Stimulated activated naive B cell treated with anti-CD40 and anti-IgM and Interleukin-4, amounts not matched to agents 10 μg/mL and 1 μg/mL and 100 μg/mL, for 72 hours (primary cell): ENCODE measurements at regions not wholly inside any gene's neighbourhood (a gene's known extent, or its start where the extent isn't known, plus 50 kb on each side); places are given as distances from the start of the nearest gene placed in this dataset.

ENCODE experiments used
- ATAC-seq, 2 donors: fragments of 150-1000 bp; cut with Tn5 transposase; replicated peaks; 2 replicates each; pipeline ENCODE4 v1.10.0; 2021; ENCODE audit warnings: moderate library complexity in 1 of 2
- DNase-seq: peaks from one replicate; pipeline ENCODE4 v3.0.0; 2021
- H3K27ac Mint-ChIP-seq: one replicate; pipeline ENCODE4 v1.8.0; 2022; ENCODE audit warnings: mild to moderate bottlenecking, mixed read lengths
- H3K27me3 Mint-ChIP-seq, 2 donors: one replicate each; pipeline ENCODE4 v1.8.0; 2022; ENCODE audit warnings: mixed read lengths in 2 of 2
- H3K36me3 Mint-ChIP-seq, 2 donors: one replicate each; pipeline ENCODE4 v1.8.0; 2022; ENCODE audit warnings: mixed read lengths in 2 of 2, mild to moderate bottlenecking in 1 of 2
- H3K4me1 Mint-ChIP-seq, 2 donors: one replicate each; pipeline ENCODE4 v1.8.0; 2022; ENCODE audit warnings: mixed read lengths in 2 of 2, mild to moderate bottlenecking in 1 of 2
- H3K4me3 Mint-ChIP-seq, 2 donors: one replicate each; pipeline ENCODE4 v1.8.0; 2022; ENCODE audit warnings: mild to moderate bottlenecking in 2 of 2, mixed read lengths in 2 of 2, moderate library complexity in 1 of 2
- H3K9me3 Mint-ChIP-seq, 2 donors: one replicate each; pipeline ENCODE4 v1.8.0; 2022; ENCODE audit warnings: mixed read lengths in 2 of 2, mild to moderate bottlenecking in 1 of 2

DNA sequence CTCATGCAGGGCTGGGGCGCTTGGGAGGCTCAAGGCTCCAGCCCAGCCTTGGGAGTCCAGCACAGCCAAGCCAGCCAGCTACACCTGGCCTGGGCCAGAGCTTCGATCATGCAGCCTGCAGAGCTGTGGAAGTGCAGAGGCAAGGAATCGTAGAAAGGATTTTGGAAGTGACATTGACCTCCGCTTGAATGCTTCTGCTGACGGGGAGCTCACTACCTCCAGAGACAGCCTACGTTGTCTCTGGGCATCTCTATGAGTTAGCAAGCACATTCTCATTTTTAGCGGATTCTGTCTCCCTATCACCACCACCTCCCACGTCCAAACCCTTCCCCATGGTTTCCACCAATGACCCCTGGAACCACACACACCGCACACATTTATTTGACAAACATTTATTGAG lies 88.5 kb downstream of the MICALL2 start:
- no peak for DNase-seq
- Mint-ChIP-seq H3K4me1 (peaks cover 7 to 11% of the 10 kb centered on the region in 2 donors), H3K9me3 (peaks cover 3 to 5% of the 10 kb centered on the region in 2 donors), H3K27ac (no peak overlapping the region), H3K4me3 (no peak overlapping the region), H3K27me3 (peaks cover 59 to 80% of the 10 kb centered on the region in 2 donors), H3K36me3 (no peaks in the 10 kb centered on the region)
- no peak for ATAC-seq

DNA sequence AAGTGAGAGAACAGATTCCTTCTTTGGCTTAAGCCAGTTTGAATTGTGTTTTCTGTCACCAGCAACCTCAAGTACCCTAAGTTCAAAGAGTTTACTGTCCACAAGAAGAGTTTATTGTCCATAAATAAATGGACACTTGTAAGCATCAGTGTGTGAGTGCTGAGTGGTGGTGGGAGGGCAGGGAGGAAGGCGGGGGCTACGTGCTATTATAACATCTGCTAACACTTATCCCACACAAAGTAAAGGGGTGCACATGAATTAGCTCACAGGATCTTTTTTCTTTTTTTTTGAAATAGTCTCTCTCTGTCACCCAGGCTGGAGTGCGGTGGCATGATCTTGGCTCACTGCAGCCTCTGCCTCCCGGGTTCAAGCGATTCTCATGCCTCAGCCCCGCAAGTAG lies 87.2 kb downstream of the MICALL2 start:
- DNase-seq (no peak), ATAC-seq (no peak)
- H3K36me3 Mint-ChIP-seq = no peaks in the 10 kb centered on the region
- H3K4me3 Mint-ChIP-seq = no peak overlapping the region
- H3K4me1 Mint-ChIP-seq = peaks cover 3 to 8% of the 10 kb centered on the region in 2 donors
- peaks cover 53 to 78% of the 10 kb centered on the region in 2 donors for H3K27me3 Mint-ChIP-seq
- no peak overlapping the region for H3K27ac Mint-ChIP-seq
- H3K9me3 Mint-ChIP-seq = no peaks in the 10 kb centered on the region

DNA sequence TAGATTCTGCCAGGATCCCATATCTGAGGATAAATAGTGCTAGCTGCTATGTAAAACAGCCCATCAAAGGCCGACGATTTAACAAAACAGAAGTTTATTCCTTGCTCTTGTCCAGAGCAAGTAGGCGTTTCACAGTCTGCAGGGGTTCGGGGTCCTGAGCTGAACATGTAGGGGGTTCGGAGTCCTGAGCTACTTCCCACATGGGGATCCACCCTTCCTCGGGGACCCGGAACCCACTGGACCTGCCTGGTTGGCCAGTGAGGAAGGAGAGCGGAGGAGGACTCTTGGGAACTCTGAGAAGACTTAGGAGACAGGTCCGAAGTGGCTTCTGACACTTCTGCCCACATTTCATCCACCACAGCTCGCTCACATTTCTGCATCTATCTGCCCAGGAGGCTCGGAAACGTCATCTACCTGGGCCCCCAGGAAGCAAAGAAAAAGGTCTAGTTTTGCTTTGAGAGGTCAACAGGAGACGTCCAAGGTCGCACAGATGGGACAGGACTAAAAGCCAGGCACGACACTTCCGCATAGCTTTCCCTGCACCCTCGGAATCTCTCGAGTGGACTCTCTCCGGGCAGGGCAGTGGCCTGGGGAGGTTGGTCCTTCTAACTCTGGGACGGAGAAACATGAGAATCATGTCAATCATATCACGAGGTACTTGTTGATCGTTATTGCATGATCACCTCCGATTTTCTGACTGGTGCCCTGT lies 86.4 kb downstream of the MICALL2 start:
- H3K27ac Mint-ChIP-seq = no peak overlapping the region
- no peaks in the 10 kb centered on the region for H3K36me3 Mint-ChIP-seq
- H3K4me1 Mint-ChIP-seq = peaks cover 0 to 1% of the 10 kb centered on the region in 2 donors
- ATAC-seq = no peak
- no peak overlapping the region for H3K4me3 Mint-ChIP-seq
- peaks cover 46 to 71% of the 10 kb centered on the region in 2 donors for H3K27me3 Mint-ChIP-seq
- H3K9me3 Mint-ChIP-seq = no peaks in the 10 kb centered on the region
- DNase-seq = no peak

DNA sequence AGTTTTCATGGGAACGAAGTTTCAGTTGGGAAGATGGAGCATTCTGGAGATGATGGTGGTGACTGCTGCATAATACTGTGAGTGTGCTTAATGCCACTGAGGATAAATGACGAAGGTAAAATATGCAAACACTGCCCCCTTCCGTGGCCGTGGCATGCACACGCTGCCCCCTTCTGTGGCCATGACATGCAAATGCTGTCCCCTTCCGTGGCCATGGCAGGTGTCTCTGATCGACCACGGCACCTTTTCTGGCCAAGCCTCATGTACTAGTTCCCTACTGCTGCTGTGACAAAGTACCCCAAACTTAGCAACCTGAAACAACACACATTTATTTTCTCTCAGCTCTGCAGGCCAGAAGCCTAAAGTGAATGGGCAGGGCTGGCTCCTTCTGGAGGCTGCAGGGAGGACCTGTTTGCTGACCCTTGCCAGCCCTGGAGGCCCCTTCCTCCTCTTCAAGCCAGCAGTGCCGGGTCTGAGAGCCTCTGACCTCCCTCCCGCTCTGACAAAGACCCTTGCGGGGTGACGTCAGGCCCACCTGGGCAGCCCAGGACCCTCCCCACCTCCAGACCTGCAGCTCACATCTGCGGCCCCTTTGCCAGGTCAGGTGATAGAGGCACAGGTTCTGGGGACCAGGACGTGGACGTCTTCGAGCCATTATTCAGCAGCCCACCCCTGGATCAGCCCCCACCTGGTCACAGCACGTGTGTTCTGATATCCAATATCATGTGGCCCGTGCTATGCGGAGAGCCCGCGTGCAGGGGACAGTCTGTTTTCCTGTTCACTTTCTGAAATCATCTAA lies 82.0 kb downstream of the MICALL2 start:
- DNase-seq (no peak), ATAC-seq (no peak)
- no peaks in the 10 kb centered on the region for H3K9me3 Mint-ChIP-seq
- H3K4me3 Mint-ChIP-seq = no peak overlapping the region
- no peaks in the 10 kb centered on the region for H3K36me3 Mint-ChIP-seq
- H3K4me1 Mint-ChIP-seq = no peaks in the 10 kb centered on the region
- no peak overlapping the region for H3K27ac Mint-ChIP-seq
- H3K27me3 Mint-ChIP-seq = peaks cover 13 to 34% of the 10 kb centered on the region in 2 donors

DNA sequence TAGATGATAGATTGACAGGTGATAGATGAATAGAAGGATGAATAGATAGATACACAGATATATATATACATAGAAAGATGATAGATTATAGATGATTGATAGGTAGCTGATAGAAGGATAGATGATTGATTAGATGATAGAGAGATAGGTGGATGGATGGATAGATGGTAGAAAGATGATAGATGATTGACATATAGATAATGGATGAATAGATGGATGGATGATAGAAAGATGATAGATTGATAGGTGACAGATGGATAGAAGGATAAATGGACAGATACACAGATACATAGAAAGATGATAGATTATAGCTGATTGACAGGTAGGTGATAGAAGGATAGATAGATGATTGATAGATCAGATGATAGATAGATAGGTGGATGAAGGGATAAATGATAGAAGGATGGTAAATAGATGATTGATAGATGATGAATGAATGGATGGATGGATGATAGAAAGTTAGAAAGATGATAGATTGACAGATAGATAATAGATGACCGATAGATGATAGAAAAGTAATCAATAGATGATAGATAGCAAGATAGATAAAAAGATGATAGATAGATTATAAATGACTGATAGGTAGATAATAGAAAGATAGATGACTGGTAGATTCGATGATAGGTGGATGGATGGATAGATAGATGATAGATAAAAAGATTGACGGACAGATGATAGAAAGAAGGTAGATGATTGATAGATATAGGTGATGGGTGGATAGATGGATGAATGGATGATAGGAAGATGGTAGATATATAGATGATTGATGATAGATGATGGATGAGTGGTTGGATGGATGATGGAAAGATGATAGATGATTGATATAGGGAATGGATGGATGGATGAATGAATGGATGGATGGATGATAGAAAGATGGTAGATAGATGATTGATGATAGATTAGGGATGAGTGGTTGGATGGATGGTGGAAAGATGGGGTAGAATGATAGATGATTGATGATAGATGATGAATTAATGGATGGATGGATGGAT lies 80.4 kb downstream of the MICALL2 start:
- Mint-ChIP-seq H3K4me1 (no peaks in the 10 kb centered on the region), H3K36me3 (no peaks in the 10 kb centered on the region), H3K27me3 (peaks cover 9 to 18% of the 10 kb centered on the region in 2 donors), H3K27ac (no peak overlapping the region), H3K4me3 (no peak overlapping the region), H3K9me3 (peaks cover 0 to 1% of the 10 kb centered on the region in 2 donors)
- DNase-seq (no peak), ATAC-seq (no peak)

DNA sequence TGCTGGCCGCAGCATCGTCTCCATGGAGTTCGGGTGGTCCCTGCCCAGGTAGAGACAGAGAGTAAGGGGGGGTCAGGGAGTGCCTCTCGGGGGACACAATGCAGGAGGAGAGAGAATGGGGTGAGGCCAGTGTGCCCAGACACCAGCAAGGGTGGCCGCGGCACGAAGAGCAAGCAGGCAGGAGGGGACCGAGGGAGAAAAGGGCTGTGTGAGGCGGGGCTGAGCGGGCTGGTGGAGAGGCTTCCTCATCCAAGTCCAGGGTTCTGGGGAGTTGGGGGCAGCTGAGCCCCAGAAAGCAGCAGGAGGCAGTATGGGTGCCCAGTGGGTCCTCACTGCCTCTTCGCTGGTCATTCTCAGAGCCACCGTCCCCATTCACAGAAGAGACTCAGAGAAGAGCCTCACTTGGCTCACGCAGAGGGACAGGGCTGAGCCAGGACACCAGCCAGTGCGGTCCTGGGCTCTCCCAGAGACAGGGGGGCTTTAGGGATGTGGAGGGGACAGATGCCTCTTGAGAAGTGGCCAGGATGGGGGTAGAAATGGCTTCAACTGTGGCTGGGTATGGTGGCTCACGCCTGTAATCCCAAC lies 78.9 kb downstream of the MICALL2 start:
- DNase-seq = no peak
- Mint-ChIP-seq H3K9me3 (peaks cover 5 to 6% of the 10 kb centered on the region in 2 donors), H3K36me3 (peaks cover 3 to 5% of the 10 kb centered on the region in 2 donors)

DNA sequence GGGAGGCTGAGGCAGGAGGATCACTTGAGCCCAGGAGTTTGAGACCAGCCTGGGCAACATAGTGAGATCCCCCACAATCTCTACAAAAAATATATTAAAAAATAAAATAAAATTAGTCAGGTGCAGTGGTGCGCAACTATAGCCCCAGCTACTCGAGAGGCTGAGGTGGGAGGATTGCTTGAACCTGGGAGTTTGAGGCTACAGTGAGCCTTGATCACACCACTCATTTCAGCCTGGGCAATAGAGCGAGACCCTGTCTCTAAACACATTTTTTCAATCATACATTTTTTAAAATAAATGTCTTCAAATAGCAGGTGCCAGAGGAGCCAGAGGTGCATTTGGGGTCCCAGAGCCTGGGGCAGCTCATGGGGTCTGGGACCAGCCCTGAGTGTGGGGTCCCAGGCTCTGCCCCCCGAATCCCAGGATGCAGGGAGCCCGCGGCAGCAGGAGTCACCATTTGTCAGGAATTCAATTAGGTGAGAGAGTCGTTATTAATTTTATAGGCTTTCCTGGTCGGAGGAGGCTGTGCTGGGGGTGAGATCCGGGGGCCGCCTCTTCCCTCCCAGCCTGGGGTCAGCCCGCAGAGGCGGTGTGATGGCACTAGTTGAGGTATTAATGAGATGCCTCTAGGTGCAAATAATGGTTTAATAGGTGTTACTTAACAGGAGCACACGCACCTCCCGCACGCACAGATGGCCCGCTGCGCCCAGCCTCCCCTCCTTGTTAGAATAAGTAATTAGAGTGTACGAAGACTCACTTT lies 78.3 kb downstream of the MICALL2 start:
- Mint-ChIP-seq H3K9me3 (peaks cover 5 to 6% of the 10 kb centered on the region in 2 donors), H3K36me3 (peaks cover 3 to 5% of the 10 kb centered on the region in 2 donors), H3K4me1 (no peaks in the 10 kb centered on the region), H3K27ac (no peak overlapping the region), H3K27me3 (peaks cover 16 to 26% of the 10 kb centered on the region in 2 donors), H3K4me3 (no peak overlapping the region)
- no peak for ATAC-seq
- DNase-seq = no peak

More for the DNA sequence above, 78.9 kb downstream of the MICALL2 start:
- ATAC-seq = no peak
- Mint-ChIP-seq H3K4me1 (no peaks in the 10 kb centered on the region), H3K27me3 (peaks cover 16 to 22% of the 10 kb centered on the region in 2 donors), H3K27ac (no peak overlapping the region), H3K4me3 (no peak overlapping the region)

DNA sequence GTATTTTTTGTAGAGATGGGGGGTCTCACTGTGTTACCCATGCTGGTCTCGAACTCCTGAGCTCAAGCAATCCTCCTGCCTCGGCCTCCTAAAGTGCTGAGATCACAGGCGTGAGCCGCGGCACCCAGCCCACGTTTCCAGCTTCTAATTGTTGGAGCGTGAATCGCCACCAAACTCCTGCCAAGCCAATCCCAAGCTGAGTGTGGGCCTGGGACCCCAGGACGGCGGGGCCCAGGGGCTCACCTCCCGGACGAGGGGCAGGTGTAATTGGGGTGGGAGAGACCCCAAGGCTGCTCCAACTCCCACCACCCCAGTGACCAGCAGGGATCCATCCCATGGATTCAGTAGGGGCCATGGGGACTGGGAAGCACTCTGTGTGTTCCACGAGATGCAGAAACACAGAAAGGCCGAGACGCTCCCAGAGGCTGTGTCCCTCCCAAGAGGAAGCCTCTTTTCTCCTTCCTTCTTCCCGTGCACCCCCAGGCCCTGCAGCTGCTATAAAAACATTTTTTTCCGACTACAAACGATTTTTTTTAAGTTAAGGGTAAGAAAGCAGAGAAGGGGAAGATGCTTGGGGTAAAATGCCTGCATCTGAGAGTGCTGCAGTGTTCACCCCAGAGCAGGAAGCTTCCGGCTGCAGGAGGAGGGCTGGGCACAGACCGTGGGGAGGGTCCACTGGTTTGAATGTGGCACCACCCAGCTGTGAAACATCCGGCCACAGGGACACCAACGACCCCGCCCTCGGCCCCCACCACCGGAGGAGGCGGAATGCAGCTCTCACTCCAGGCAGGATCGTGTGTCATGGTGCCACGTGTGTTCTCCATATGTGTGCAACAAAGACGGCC lies 76.5 kb downstream of the MICALL2 start:
- H3K27me3 Mint-ChIP-seq = peaks cover 14 to 28% of the 10 kb centered on the region in 2 donors
- no peak overlapping the region for H3K4me3 Mint-ChIP-seq
- DNase-seq (no peak), ATAC-seq (no peak)
- H3K9me3 Mint-ChIP-seq = peaks cover 5 to 6% of the 10 kb centered on the region in 2 donors
- peaks cover 3 to 5% of the 10 kb centered on the region in 2 donors for H3K36me3 Mint-ChIP-seq
- no peaks in the 10 kb centered on the region for H3K4me1 Mint-ChIP-seq
- no peak overlapping the region for H3K27ac Mint-ChIP-seq

DNA sequence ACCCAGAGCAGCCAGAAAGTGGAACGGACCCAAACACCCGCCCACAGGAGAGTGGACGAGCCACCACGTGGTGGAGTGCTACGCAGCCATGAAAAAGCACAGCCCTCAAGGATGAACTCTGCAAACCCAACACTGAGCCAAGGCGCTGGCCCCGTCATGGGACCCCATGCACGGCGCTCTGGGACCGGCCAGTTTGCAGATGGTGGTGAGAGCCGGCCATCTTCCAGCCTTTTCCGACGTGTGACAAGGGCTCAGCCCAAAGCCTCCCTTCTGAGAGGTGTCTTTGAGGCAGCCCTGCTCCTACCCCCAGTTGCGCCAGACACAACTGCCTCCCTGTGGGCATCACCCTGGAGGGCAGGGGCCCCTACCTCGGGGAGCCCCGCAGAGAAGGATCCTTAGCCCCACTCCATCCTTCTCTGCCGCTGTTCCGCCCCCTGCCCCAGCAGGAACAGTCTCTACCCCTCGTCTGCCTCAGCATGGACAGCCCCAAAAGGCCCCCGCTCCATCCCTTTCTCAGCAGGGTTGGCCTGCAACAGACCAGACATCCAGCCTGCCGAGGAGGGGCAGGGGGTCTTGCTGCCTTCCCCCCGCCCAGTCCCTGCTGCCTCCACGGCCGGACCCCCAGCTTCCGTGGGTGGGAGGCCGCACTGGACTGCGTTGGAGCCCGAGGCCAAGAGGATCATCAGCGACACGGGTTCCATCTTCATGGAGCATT lies 75.7 kb downstream of the MICALL2 start:
- no peak overlapping the region for H3K4me3 Mint-ChIP-seq
- no peak for DNase-seq
- no peak overlapping the region for H3K27ac Mint-ChIP-seq
- peaks cover 3 to 5% of the 10 kb centered on the region in 2 donors for H3K36me3 Mint-ChIP-seq
- ATAC-seq = no peak
- H3K27me3 Mint-ChIP-seq = peaks cover 20 to 33% of the 10 kb centered on the region in 2 donors
- H3K9me3 Mint-ChIP-seq = peaks cover 5 to 6% of the 10 kb centered on the region in 2 donors
- no peaks in the 10 kb centered on the region for H3K4me1 Mint-ChIP-seq

DNA sequence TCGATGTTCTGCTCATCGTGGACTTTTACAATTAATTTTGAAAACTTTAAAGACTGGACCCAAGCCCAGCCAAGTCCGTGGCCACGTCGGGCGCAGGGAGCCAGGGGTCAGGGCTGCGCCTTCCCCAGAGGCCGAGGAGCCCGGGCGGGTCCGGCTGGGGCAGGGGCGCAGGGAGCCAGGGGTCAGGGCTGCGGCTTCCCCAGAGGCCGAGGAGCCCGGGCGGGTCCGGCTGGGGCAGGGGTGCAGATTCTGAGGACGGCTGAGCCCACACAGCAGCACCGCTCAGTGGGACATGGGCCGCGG lies 75.2 kb downstream of the MICALL2 start:
- Mint-ChIP-seq H3K4me1 (no peaks in the 10 kb centered on the region), H3K27ac (no peak overlapping the region)
- ATAC-seq = no peak

More for the DNA sequence above, 75.2 kb downstream of the MICALL2 start:
- Mint-ChIP-seq H3K4me3 (no peak overlapping the region), H3K36me3 (peaks cover 3 to 5% of the 10 kb centered on the region in 2 donors), H3K27me3 (peaks cover 25 to 38% of the 10 kb centered on the region in 2 donors), H3K9me3 (peaks cover 5 to 6% of the 10 kb centered on the region in 2 donors)
- DNase-seq = no peak
